Renal pelvis (tissue), 1 donor: ENCODE measurements at regions not wholly inside any gene's neighbourhood (a gene's known extent, or its start where the extent isn't known, plus 50 kb on each side); places are given as distances from the start of the nearest gene placed in this dataset.
A peak's percentile ranks its signal among the peaks of the same experiment; 100 is the strongest.
"Not testable (repeated sequence)": the region's sequence is repeated elsewhere in the genome, so short reads cannot be mapped to it uniquely, and the experiment has no call there.

Experiments used
- DNase-seq: peaks from one replicate; pipeline ENCODE4 v3.0.0-alpha.2; 2013

- DNase-seq = no peak
These were observed 71.7 kb upstream of the PELI2 start for GRCh38 chr14:56046546-56046945.

DNA sequence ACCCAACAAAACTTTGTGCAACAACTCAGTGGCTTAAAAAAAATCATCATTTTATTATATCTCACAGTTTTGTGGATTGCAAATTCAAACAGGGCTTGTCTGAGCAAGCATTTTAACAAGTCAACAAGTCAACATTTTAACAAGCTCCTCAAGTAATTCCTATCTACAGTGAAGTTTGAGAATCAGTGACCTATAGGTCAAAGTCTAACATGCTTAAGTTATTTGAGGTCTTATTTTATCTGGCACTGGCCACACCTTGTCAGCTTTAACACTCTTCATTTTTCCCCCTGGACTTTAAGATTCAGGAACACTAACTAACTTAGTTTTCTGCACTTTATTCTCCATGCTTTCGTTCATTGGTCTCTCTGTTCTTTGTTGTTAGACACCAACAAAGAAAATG lies 71.2 kb upstream of the PELI2 start:
- DNase-seq = no peak

DNA sequence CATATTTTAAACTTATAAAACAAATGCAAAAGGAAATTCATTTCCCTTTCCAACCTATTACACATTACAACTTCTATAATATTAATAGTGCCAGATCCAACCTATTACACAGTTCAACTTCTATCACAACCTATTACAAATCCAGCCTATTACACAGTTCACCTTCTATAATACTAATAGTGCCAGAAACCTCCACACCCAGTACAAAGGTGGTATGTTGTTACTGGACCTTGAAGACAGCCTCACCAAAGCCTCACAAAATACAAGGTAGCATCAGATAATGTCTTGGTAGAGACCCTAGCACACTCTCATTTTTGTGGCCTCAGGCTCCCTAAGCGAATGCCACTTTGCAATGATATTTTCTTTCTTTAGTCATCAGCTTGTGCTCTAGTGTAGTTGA lies 68.7 kb upstream of the PELI2 start:
- no peak for DNase-seq

DNA sequence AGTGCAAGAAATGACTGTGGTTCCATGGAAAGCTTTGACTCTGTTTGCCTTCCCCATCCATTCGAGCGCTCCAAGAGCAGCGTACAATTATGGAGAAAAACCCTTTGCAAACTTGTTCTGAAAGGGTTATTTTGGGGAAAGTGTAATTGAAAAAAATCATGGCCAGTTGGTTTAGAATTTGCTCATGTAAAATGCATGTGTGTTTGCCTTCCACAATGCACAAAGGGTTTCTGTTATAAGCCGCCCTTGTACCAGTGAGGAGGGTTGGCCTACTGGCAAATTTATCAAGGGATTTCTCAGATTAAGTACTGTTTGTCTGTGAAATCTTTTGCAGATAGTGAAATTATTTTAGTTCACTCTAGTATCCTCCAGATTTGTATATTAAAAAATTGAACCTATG lies 62.7 kb upstream of the PELI2 start:
- DNase-seq = no peak

GRCh38 chr14:56056031-56056430 lies 62.2 kb upstream of the PELI2 start:
- DNase-seq = no peak

DNA sequence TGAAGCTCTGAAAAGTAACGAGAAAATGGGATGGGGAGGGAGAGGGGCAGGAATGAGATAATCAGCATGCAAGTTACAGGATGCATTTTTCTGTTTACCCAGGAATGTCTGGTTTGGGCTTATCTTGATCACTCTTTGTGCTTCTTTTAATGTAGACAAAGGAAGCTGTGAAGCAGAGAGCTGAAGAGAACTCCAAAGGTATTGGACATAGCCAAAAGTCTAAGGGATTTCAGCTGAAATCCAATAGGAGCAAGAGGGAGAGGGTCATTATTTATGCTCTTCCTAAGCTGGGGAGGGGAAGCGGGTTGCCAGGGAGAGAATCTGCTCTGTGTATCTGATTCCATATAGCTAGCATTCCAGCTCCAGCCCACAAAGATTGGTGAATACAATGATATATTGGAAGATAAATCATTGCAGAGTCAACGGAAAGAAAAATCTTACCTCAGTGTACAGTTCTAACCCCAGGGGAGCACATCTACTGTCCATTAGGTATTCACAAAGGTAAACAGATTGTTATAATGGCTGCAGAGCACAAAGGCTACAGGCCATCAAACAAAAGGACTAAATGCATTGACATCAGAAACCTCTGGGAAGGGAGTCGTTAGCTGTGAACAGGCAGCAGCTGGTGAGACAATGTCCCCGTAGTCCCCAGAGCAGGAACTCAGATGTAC lies 61.0 kb upstream of the PELI2 start:
- peak; percentile 35 for DNase-seq

DNA sequence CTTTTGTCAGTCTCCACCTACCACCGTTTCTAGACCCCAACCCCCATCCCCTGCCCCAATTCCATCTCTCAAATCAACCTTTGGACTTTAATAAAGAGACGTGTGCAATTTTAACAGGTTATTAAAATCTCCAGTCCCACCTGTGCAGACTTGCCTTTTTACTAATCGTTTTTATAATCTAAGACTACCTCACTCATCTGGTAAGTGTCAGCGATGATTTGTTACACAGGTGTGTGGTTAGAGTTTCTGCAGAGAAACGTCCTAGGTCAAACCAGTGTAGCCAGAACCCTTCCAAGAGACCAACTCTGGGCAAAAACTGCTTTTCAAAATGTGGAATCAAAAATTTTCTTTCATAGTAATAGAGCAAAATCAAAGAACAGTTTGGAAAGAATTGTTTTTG lies 60.4 kb upstream of the PELI2 start:
- no peak for DNase-seq

DNA sequence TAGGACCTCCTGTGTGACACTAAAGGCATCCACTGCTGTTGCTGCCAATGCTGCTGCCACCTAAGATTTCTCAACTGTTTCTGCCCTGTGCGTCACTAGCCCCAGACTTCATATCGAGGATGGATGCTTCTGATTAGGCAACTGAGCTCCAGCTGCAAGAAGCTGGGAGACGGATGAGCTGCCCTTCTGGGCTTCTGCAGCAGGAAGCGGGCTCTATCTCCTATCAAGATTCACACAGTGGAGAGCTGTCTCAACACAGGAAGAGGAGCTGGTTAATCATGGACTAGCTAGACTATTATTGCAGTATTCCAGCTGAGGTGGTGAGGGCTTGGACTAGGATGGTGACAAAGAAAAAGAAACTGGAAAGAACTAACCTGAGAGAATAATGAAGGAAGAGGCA lies 59.2 kb upstream of the PELI2 start:
- DNase-seq = no peak

DNA sequence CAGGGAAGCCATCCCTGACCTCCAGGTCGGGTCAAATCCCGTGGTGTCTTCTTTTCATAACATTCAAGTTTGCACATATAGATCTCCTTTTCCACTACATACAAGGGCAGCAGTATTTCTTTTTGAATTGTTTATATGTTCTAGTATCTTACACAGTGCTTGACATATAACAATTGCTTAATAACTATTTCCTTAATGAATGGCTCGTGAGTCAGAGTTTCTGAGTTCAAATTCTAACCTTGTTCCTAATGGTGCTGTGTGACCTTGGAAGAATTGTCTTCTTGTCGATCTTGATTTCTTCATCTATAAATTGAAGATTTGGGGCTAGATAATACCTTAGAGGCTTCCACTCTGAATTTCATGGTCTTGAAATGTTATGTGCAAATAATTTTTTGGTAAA lies 57.2 kb upstream of the PELI2 start:
- DNase-seq = no peak

DNA sequence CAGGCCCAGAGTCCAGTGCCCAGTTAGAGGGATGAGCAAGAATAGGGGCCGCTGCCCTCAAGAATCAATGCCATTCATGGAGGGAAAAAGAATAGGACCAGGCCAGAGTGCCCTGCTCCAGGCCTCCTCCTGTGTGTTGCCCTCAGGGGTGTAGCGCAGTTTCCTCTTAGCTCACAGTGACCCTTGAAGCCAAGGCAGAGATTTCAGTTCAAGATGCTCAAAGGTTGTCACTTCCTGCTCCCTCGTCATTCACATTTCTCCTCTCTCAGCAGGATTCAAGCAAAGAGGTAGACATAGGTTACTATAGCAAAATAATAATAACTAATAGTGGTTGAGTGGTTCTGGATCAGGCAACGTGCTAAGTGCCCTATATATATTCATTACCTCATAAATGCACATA lies 55.1 kb upstream of the PELI2 start:
- DNase-seq = no peak

GRCh38 chr14:56064513-56064912 lies 53.7 kb upstream of the PELI2 start:
- DNase-seq = no peak

DNA sequence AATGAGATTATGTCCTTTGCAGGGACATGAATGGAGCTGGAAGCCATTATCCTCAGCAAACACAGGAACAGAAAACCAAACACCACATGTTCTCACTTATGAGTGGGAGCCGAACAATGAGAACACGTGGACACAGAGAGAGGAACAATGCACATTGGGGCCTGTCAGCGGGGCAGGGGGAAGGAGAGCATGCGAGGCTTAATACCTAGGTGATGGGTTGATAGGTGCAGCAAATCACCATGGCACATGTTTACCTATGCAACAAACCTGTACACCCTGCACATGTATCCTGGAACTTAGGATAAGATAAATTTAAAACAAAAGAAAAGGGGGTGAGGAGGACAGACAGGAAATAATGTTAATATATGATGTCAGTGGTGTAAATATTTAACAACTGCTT lies 53.0 kb upstream of the PELI2 start:
- not testable (repeated sequence) for DNase-seq

DNA sequence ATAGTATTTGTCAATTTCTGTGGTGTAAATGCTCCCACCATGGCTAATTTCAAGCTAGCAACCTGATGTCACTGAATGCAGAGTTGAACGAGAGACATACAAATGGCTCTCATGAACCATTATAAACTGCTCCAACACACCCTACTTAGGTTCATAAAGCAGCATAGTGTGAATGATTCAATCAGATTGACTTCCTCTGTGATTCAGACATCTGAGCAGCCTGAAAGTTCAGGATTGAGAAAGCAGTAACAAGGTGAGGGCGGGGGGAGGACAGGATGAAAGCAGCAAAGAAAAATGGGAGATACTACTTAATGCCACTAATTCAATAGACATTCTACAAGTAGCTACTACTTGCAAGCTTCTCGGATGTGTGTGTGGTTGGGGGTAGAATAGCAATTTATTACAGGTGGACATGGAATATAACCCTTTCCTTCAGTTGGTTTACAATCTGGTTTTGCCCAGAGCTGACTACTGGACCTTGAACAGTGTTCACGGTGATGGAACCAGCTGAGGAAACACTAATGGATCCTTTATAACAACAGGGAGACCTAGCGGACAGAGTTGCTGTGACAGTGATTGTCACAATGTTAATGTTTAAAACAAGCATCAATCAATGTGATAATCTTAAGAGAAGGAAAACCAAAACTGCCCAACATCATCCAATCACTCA lies 52.5 kb upstream of the PELI2 start:
- no peak for DNase-seq
